Hematopoietic multipotent progenitor cell treated with erythropoietin and hydrocortisone succinate and interleukin-3 and kit ligand, for 17 days (in vitro differentiated cells): ENCODE measurements at regions not wholly inside any gene's neighbourhood (a gene's known extent, or its start where the extent isn't known, plus 50 kb on each side); places are given as distances from the start of the nearest gene placed in this dataset.

Source experiments
- DNase-seq: peaks from one replicate; pipeline ENCODE4 v3.0.0-alpha.2; 2015; ENCODE audit warnings: low spot score

- DNase-seq, result no peak
Observed at GRCh38 chr20:23231561-23232218, 118.9 kb upstream of the NXT1 start.

- no peak for DNase-seq
Observed at GRCh38 chr20:23230766-23231385, 119.7 kb upstream of the NXT1 start.

- DNase-seq, result no peak
Observed at GRCh38 chr20:23229989-23230388, 120.6 kb upstream of the NXT1 start.

- no peak for DNase-seq
Observed at GRCh38 chr20:23228912-23229311, 121.7 kb upstream of the NXT1 start.

GRCh38 chr20:23227976-23228375, 122.6 kb upstream of the NXT1 start:
- no peak for DNase-seq

GRCh38 chr20:23227274-23227673, 123.3 kb upstream of the NXT1 start:
- no peak for DNase-seq

GRCh38 chr20:23226612-23227265, 123.9 kb upstream of the NXT1 start:
- no peak for DNase-seq

GRCh38 chr20:23225407-23226060, 125.1 kb upstream of the NXT1 start:
- DNase-seq, result no peak

- DNase-seq, result no peak
Observed at GRCh38 chr20:23224806-23225205, 125.8 kb upstream of the NXT1 start.

GRCh38 chr20:23223908-23224580, 126.5 kb upstream of the NXT1 start:
- no peak for DNase-seq

GRCh38 chr20:23222531-23223200, 127.9 kb upstream of the NXT1 start:
- no peak for DNase-seq

GRCh38 chr20:23217023-23217422, 130.9 kb upstream of the CD93 start:
- DNase-seq, result no peak

- no peak for DNase-seq
Observed at GRCh38 chr20:23215344-23215995, 129.3 kb upstream of the CD93 start.

- DNase-seq, result no peak
Observed at GRCh38 chr20:23214903-23215302, 128.8 kb upstream of the CD93 start.

- DNase-seq, result no peak
Observed at GRCh38 chr20:23212464-23212995, 126.4 kb upstream of the CD93 start.

GRCh38 chr20:23212011-23212410, 125.9 kb upstream of the CD93 start:
- DNase-seq, result no peak

- DNase-seq, result no peak
Observed at GRCh38 chr20:23211164-23211563, 125.0 kb upstream of the CD93 start.

GRCh38 chr20:23207826-23208540, 121.9 kb upstream of the CD93 start:
- DNase-seq, result no peak

- no peak for DNase-seq
Observed at GRCh38 chr20:23206995-23207394, 120.9 kb upstream of the CD93 start.

GRCh38 chr20:23206061-23206460, 119.9 kb upstream of the CD93 start:
- no peak for DNase-seq
